Activated naive CD4-positive, alpha-beta T cell treated with anti-CD3 and anti-CD28 coated beads, Interleukin-2, amount 50 U/mL, for 72 hours (primary cell): ENCODE measurements at regions not wholly inside any gene's neighbourhood (a gene's known extent, or its start where the extent isn't known, plus 50 kb on each side); places are given as distances from the start of the nearest gene placed in this dataset.

Experiments used
- ATAC-seq, 2 donors: fragments of 150-1000 bp; cut with Tn5 transposase; 2 replicates each; pipeline ENCODE4 v1.10.0; 2021; ENCODE audit warnings: mild to moderate bottlenecking in 2 of 2, moderate library complexity in 2 of 2
- DNase-seq, 2 donors: peaks; one replicate each; pipeline ENCODE4 v3.0.0; 2021 to 2022; ENCODE audit warnings: low spot score in 2 of 2
- H3K27ac Mint-ChIP-seq, 2 donors: one replicate each; pipeline ENCODE4 v1.8.0; 2022; ENCODE audit warnings: mild to moderate bottlenecking in 2 of 2, mixed read lengths in 2 of 2
- H3K36me3 Mint-ChIP-seq, 2 donors: one replicate each; pipeline ENCODE4 v1.8.0; 2022; ENCODE audit warnings: mixed read lengths in 2 of 2
- H3K9me3 Mint-ChIP-seq, 2 donors: one replicate each; pipeline ENCODE4 v1.8.0; 2022; ENCODE audit warnings: mixed read lengths in 2 of 2

DNA sequence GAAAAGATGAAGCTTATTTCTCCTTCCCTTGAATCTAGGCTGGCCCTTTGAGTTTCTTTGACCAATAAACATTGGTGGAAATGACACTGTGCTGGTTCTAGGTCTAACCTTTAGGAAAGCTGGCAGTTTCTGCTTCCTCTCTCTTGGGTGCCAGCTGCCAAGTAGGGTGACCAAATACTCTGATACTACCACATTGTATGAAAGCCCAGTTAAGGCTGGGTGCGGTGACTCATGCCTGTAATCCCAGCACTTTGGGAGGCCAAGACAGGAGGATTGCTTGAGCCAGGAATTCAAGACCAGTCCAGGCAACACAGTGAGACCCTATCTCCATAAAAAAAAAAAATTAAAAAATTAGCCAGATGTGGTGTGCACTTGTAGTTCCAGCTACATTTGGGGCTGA, 320.7 kb downstream of the ZNF621 start:
- H3K27ac Mint-ChIP-seq: no peak overlapping the region
- DNase-seq (no peak), ATAC-seq (no peak)
- no peaks in the 10 kb centered on the region for H3K36me3 Mint-ChIP-seq
- peaks cover 0 to 13% of the 10 kb centered on the region in 2 donors for H3K9me3 Mint-ChIP-seq

DNA sequence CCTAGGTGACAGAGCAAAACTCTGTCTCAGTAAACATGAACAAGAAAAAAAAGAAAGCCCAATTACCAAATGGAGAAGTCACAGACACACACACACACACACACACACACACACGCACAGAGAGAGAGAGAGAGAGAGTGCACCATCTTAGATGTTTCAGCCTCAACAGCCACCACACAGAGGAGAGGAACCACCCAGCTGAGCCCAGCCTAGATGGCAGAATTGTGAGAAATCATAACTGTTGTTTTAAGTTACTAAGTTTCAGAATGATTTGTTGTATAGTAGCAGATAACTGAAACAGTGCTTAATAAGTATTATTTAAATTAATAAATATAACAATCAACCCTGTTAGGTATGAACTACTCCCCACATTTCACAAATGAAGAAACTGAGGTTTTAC, 321.2 kb downstream of the ZNF621 start:
- ATAC-seq: no peak

DNA sequence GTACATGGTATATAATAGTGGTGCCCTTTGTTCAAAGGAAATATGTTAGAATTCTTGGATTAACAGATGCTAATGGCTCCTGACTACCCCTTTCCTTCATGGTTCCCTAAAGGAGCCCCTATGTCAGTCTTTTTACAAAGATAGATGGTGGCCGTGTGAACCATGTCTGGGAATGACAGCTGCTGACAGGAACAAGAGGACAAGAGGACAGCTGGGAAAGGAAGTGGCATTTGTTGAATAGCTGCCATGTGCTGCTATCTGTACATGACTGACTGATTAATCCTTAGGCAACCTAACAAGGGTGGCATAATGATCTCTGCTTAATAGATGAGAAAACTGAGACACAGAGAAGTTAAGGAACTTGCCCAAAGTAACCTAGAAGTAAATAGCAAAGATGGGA, 321.7 kb downstream of the ZNF621 start:
- DNase-seq (no peak), ATAC-seq (no peak)
- no peak overlapping the region for H3K27ac Mint-ChIP-seq
- peaks cover 0 to 13% of the 10 kb centered on the region in 2 donors for H3K9me3 Mint-ChIP-seq
- H3K36me3 Mint-ChIP-seq: no peaks in the 10 kb centered on the region

More for the DNA sequence above, 321.2 kb downstream of the ZNF621 start:
- H3K36me3 Mint-ChIP-seq: no peaks in the 10 kb centered on the region
- no peak overlapping the region for H3K27ac Mint-ChIP-seq
- H3K9me3 Mint-ChIP-seq: peaks cover 0 to 13% of the 10 kb centered on the region in 2 donors
- no peak for DNase-seq

DNA sequence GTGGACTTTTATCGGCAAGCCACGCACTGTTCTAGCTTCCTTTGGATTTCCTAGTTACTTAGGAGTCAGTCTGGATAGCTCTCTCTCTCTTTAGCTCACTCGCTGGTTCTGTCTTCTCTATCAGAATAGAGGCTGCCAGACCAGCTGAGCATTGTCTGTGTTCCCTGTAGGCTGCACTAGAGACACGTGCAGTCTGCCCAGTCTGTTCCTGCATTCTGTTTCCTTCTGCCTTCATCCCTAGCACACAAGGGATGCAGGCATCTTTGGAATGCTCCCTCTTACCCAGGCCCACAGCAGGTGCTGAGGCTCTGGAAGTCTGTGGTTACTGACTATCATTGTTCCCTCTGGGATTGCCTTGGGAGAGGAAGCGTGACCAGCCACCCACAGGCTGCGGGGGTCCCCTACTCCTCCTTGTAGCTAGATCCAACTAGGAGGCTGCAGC, 322.8 kb downstream of the ZNF621 start:
- Mint-ChIP-seq H3K36me3 (no peaks in the 10 kb centered on the region), H3K9me3 (peaks cover 0 to 13% of the 10 kb centered on the region in 2 donors), H3K27ac (no peak overlapping the region)
- no peak for ATAC-seq
- no peak for DNase-seq

DNA sequence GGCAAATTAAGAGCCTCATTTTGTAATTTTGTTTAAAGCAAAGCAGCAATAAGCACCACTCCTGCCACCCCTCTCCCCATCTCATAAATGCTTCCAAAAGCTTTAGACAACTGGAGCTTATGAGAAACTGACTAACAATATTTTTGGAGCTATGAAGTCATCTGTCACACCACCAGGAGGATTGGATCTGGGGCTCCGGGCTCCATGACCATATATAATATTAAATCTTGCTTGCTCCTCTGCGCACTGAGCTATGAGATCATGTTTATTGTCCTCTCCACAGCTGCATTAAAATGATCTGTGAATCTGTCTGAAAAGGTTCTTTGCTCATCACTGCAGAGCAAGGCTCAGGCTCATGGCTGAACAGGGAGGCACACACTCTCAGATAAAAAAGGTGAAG, 323.7 kb downstream of the ZNF621 start:
- Mint-ChIP-seq H3K27ac (peak overlapping the region in 1 of 2 donors; percentile 47), H3K36me3 (no peaks in the 10 kb centered on the region), H3K9me3 (peaks cover 0 to 13% of the 10 kb centered on the region in 2 donors)
- ATAC-seq (no peak), DNase-seq (no peak)

DNA sequence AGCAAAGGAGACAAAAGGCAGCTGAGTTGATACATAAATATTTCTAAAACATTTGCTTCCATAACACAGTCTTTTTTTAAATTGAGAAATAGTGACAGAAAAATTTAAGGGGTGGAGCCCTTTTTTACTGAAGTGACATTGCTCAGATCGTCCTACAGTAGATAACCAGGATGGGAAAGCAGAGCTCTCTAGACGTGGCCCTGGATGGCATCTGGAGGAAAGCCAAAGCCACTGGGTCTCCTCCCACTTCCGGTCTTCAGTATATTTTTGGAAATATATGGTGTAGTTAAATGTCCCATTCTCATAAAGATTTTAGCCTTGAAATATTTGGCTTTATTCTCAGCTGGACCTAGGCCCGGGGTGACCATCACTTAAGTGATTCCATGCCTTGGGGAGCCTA, 326.1 kb downstream of the ZNF621 start:
- ATAC-seq (no peak), DNase-seq (no peak)
- H3K36me3 Mint-ChIP-seq: no peaks in the 10 kb centered on the region
- H3K9me3 Mint-ChIP-seq: peaks cover 0 to 6% of the 10 kb centered on the region in 2 donors
- H3K27ac Mint-ChIP-seq: no peak overlapping the region

DNA sequence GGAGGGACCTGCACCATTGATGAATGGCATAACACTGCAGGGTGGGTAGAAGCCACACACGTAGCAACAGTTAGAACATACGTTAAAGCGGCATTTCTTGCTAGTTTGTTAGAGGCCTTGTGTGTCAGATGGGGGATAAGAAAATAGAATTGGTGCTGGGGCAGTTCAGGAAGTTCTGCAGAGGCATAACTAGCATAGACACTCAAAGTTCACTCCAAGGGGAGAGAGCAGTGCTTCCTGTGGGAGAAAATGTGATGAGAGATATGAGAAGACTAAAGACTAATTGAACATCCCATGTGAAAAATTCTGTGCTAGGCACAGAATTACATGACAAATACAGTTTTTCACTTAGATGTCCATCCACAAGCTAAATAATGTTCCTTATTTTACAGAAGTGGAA, 327.1 kb downstream of the ZNF621 start:
- DNase-seq (no peak), ATAC-seq (no peak)
- H3K9me3 Mint-ChIP-seq: peaks cover 0 to 4% of the 10 kb centered on the region in 2 donors
- H3K27ac Mint-ChIP-seq: no peak overlapping the region
- H3K36me3 Mint-ChIP-seq: no peaks in the 10 kb centered on the region

DNA sequence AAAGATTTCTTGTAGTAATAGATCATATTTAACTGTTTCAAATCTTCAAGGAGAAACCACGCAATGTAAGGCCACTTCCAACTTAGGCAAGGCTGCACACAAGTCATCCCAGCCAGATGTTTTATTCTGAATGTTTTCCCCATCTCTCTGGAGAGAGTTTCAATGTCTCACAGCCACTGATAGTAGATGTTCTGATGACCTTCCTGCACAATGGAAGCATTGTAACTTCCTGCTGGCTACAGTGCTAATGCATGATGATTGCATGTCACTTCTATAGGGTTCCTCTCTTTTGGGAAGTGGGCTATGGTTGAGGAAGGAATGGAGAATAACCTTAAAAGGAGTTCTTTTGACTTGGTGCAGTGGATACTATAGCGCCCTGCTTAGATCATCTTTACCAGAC, 328.0 kb downstream of the ZNF621 start:
- no peak for DNase-seq
- ATAC-seq: no peak
- no peaks in the 10 kb centered on the region for H3K36me3 Mint-ChIP-seq
- peaks cover 0 to 4% of the 10 kb centered on the region in 2 donors for H3K9me3 Mint-ChIP-seq
- H3K27ac Mint-ChIP-seq: no peak overlapping the region

DNA sequence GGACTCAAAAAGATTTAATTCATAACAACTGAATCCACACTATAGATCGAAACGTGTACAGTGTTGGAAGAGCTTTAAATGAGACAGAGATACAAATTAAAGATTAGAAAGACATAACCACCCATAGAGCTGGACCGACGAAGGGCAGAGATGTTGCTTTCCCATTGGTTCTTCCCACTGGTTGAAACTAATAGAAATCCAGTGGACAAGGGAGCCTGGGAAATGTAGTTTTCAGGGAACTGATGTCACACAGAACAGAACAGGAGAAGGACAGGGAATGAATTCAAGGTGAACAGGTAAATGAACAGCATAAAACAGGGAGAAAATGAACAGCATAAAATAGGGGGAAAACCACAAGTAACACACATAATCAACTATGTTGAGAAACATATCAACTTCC, 328.7 kb downstream of the ZNF621 start:
- peaks cover 0 to 3% of the 10 kb centered on the region in 2 donors for H3K9me3 Mint-ChIP-seq
- H3K36me3 Mint-ChIP-seq: no peaks in the 10 kb centered on the region
- DNase-seq: no peak
- ATAC-seq: no peak
- no peak overlapping the region for H3K27ac Mint-ChIP-seq

DNA sequence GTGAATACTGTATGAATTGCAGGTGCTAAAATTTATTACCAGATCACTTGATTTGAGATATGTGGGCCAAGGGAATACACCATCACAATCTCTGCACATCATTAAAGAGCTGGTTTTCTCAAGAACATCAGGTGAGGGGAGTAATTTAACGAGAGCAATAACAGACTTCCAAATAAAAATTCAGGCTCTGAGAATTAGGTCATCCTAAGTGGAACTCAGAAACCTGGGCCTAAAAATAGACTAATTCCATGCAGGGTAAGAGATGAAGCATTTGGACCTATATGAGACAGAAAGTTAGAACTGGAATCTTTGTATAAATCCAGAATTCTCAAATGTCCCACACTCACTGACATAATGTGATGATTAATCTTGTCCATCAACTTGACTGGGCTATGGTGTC, 331.1 kb downstream of the ZNF621 start:
- Mint-ChIP-seq H3K9me3 (no peaks in the 10 kb centered on the region), H3K36me3 (no peaks in the 10 kb centered on the region), H3K27ac (no peak overlapping the region)
- ATAC-seq (no peak), DNase-seq (no peak)

DNA sequence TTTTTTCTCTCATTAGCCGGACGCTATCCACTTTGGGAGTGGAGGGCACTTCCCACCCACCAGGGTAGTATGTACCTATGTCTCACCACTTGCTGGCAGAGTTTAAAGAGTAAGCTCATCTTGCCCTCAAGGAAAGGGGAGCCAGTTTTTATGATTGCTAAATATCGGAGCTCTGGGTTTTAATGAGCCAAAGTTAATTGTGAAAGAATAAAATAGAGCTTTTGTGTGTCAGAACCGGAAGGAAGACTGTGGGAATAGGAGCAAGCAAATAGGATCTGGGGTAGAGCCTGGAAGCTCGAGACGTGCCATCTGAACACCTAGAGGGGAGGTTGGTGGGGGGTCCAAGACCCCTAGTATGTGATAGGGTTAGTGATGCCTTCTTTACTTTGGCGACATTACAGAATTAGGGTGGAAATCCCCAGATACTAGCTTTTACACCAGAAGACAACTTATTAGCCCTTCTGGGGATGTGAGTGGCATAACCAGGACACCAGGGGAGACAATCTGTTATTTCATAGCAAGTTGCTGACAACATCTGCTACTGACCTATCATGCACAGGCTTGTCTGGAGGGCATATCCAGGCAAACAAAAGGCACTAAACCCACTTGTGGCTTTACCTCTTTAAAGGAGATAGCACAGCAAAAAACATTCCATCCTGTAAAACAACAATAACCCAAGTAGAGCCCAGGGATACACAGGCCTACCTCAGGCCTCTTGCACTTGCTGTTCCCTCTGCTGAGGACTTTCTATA, 333.8 kb downstream of the ZNF621 start:
- no peaks in the 10 kb centered on the region for H3K9me3 Mint-ChIP-seq
- H3K27ac Mint-ChIP-seq: no peak overlapping the region
- DNase-seq: no peak
- no peaks in the 10 kb centered on the region for H3K36me3 Mint-ChIP-seq
- no peak for ATAC-seq

DNA sequence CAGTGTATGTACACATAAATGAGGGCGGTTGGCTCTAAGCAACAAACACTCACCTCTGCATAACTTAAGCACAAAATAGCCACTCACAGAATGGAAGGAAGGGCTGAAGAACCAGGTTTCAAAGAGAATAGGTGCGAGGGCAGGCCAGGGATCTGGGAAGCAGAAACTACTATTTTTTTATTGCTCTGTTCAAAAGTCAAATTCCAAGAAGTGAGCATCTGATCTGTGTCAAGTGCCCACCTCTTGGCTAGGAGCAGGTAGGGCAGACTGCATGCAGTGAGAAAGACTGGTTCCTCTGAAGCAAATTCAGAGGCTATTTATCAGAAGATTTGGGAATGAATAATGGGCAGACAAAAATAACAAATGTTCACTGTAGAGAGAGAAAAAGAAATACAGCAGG, 336.4 kb upstream of the CTNNB1 start:
- Mint-ChIP-seq H3K27ac (no peak overlapping the region), H3K9me3 (no peaks in the 10 kb centered on the region), H3K36me3 (no peaks in the 10 kb centered on the region)
- ATAC-seq (no peak), DNase-seq (no peak)

DNA sequence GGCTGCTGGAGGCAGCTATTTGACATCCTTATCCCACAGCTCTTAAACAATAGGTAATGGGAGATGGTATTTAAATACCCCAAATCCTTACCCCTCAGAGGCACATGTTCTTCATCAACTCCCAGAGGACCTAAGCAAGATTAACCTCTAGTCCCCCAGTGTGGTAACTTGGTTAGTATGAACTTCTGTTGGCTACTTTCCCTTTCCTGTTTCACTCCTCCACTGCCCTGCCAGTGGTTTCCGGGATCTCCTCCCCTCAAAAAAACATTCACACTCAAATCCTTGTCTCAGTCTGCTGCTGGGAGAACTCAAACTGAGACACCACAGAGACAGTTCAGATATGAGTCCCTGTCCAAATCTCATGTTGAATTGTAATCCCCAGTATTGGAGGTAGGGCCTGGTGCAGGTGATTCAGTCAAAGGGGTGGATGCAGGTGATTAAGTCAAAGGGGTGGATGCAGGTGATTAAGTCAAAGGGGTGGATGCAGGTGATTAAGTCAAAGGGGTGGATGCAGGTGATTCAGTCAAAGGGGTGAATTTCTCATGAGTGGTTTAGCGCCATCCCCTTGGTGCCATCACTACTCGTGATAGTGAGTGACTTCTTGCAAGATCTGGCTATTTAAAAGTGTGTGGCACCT, 335.0 kb upstream of the CTNNB1 start:
- Mint-ChIP-seq H3K36me3 (no peaks in the 10 kb centered on the region), H3K9me3 (no peaks in the 10 kb centered on the region), H3K27ac (no peak overlapping the region)
- no peak for DNase-seq
- ATAC-seq: peak in 1 of 2 donors; percentile 16

DNA sequence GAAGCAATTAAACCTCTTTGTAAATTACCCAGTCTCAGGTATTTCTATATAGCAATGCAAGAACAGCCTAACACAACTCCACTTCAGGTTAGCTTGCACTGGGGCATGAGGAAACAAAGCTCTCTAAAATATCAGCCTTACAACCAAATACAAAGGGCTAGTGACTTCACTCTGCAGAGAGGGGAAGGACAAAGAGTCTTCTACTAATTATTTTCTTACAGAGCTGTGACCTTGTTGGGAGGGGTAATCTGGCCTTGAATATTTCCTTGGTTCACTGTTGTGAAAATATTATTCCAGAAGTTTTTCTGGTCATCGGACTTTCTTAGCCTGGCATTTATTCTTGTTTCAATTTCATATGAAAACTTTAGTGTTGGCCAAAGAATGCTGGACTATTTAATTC, 334.4 kb upstream of the CTNNB1 start:
- DNase-seq (no peak), ATAC-seq (no peak)
- H3K36me3 Mint-ChIP-seq: no peaks in the 10 kb centered on the region
- no peak overlapping the region for H3K27ac Mint-ChIP-seq
- no peaks in the 10 kb centered on the region for H3K9me3 Mint-ChIP-seq

DNA sequence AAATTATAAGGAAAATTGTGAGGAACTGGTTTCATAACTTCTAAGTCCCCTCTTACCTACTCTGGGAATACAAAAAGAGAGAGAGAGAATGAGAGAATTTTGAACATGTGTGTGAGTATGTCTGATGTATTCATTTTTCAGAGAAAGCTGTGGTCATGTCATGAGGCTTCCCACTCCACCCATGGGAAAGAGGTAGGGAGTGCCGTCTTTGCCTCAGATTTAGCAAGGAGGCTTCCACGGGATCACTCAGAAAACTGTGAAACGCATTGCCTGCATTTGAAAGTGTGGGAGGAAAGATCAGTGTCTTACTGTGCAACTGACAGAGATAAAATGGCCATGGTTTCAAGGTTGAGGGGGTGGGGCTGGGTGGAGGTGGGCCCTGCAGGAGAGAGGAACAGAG, 331.5 kb upstream of the CTNNB1 start:
- DNase-seq: no peak
- ATAC-seq: no peak
- Mint-ChIP-seq H3K9me3 (no peaks in the 10 kb centered on the region), H3K36me3 (no peaks in the 10 kb centered on the region), H3K27ac (no peak overlapping the region)

DNA sequence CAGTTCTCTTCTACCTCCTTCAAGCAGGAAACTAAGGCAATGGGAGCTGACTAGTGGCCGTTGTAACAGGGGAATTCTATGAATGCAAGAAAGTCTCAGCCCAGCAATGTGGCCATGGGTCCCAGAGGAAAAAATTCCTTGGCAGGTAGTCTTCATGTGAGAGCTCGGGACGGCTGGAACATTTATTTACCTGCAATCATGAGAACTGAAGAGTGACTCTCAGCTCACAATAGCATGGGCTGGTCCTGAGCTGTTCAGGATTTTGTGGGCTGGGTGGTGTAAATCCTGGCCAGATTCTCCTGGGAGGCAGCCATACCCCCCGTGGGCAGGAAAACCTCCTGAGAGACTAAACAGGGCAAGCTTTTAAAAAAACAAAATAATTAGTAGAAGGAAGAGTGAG, 330.3 kb upstream of the CTNNB1 start:
- Mint-ChIP-seq H3K36me3 (no peaks in the 10 kb centered on the region), H3K9me3 (no peaks in the 10 kb centered on the region), H3K27ac (no peak overlapping the region)
- no peak for DNase-seq
- no peak for ATAC-seq

DNA sequence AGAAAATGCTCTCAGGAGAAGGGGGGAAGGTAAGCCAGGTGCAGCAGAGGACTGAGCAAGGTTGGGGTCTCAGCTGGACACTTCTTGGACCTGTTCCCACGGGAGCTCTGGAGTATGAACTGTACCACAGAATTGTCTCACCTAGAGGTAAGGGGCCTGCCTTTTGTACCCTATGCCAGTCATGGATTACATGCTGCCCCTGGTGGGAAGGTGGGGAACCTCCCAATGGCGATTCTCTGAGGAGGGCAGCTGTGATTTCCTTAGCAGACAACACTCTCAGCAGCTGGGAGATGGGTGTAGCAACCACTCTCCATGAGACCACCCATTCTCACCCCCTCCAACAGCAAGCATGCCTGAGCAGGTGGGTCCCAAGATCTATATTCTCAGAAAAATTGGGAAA, 329.4 kb upstream of the CTNNB1 start:
- no peak for ATAC-seq
- no peak overlapping the region for H3K27ac Mint-ChIP-seq
- H3K9me3 Mint-ChIP-seq: no peaks in the 10 kb centered on the region
- no peaks in the 10 kb centered on the region for H3K36me3 Mint-ChIP-seq
- no peak for DNase-seq

DNA sequence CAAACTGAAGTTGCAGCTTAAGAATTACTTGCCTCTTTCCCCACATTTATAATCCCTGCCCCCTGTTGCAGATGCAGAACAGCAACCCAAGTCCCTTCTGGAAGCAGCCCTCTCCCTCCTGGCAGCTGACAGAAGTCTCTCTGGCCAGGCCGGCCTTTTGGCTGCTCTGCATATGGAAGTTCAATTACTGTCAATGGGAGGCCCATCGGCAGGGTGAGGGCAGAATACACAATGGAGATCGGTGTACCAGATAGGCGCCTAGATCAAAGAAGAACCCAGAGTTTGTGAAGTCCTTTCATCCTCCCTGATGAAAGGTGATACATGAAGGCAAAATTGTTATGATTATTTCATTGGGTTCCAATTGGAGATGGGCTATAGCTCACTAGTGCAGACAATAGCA, 327.9 kb upstream of the CTNNB1 start:
- H3K27ac Mint-ChIP-seq: no peak overlapping the region
- no peaks in the 10 kb centered on the region for H3K36me3 Mint-ChIP-seq
- DNase-seq: no peak
- H3K9me3 Mint-ChIP-seq: no peaks in the 10 kb centered on the region
- no peak for ATAC-seq
